Sigmoid colon (tissue), 6 donors: ENCODE measurements at regions not wholly inside any gene's neighbourhood (a gene's known extent, or its start where the extent isn't known, plus 50 kb on each side); places are given as distances from the start of the nearest gene placed in this dataset.

Experiments used
- DNase-seq: peaks from one replicate; pipeline ENCODE4 v3.0.0-alpha.2; 2019
- H3K27ac ChIP-seq, 4 donors: fragments of 200-600 bp; sonication (generic); one replicate each; pipeline ENCODE4 v1.5.1; 2016 to 2019; ENCODE audit warnings: mild to moderate bottlenecking in 1 of 4
- H3K27me3 ChIP-seq, 3 donors: fragments of 200-600 bp; sonication (generic); one replicate each; pipeline ENCODE4 v1.5.1; 2019; ENCODE audit warnings: mild to moderate bottlenecking in 1 of 3
- H3K36me3 ChIP-seq, 4 donors: fragments of 200-600 bp; sonication (generic); one replicate each; pipeline ENCODE4 v1.5.1; 2016 to 2019
- H3K4me1 ChIP-seq, 4 donors: fragments of 200-600 bp; sonication (generic); one replicate each; pipeline ENCODE4 v1.5.1; 2017 to 2019
- H3K4me3 ChIP-seq, 4 donors: fragments of 200-600 bp; sonication (generic); one replicate each; pipeline ENCODE4 v1.5.1; 2017 to 2019; ENCODE audit warnings: mild to moderate bottlenecking in 2 of 4, moderate library complexity in 1 of 4
- H3K9me3 ChIP-seq, 4 donors: fragments of 200-600 bp in 3 of 4; sonication (generic) in 3 of 4; one replicate each; pipeline versions ENCODE4 v1.5.1 to v1.6.1; 2013 to 2019
- EP300 ChIP-seq, 4 donors: sonication (generic); formaldehyde crosslinking; IDR thresholded peaks; one replicate each; pipeline ENCODE4 v1.6.1; 2017; ENCODE audit warnings: antibody characterized with exemption in 4 of 4
- POLR2A ChIP-seq, 2 donors: fragments of 450-650 bp; IDR thresholded peaks; one replicate each; pipeline ENCODE4 v1.6.1; 2016; ENCODE audit warnings: antibody characterized with exemption in 2 of 2, mild to moderate bottlenecking in 2 of 2, moderate library complexity in 2 of 2
- POLR2AphosphoS5 ChIP-seq, 4 donors: sonication (generic); formaldehyde crosslinking; IDR thresholded peaks; one replicate each; pipeline ENCODE4 v1.6.1; 2017; ENCODE audit warnings: antibody characterized with exemption in 4 of 4
- WGBS, 2 donors: extraction: QIAGEN DNeasy Blood & Tissue Kit; methylation state at CpG; one replicate each; pipeline ENCODE4 v1.1.7; 2013; 5-methylcytosine and 5-hydroxymethylcytosine counted together
- intact Hi-C: fragments of 100-400 bp; cut with DNase I; formaldehyde crosslinking; loops from one replicate; pipeline ENCODE4 v1.15.1; 2023
- TF ChIP-seq, protein P1 (sequence below), 4 experiments: fragments of 450-650 bp in 3 of 4; fragments of 200-600 bp in 1 of 4; IDR thresholded peaks; one replicate each; pipeline ENCODE4 v1.5.1; 2016 to 2019; ENCODE audit warnings: antibody characterized with exemption in 4 of 4, mild to moderate bottlenecking in 3 of 4, moderate library complexity in 2 of 4
- donor health status: healthy with polysubstance abuse.
- donor health status: healthy.

DNA sequence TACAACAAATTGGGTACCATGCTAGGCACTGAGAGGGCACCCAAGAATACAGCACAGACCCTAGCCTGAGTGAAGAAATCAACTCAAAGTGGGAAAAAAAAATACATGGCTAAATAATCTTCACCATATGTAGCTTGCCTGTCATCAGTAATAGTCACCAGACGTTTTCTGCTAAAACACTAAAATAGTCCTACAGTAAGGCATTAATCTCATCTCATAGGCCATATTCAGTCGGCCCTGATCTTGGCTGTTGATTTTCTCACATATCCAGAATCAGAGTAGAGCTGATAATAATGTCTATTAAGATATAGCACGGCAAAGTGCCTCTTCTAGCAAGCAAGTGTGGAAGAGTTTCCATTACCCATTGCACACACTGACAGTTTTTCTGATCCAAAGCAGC, 322.1 kb upstream of the SLC30A5 start:
- Histone ChIP-seq H3K4me3 (no peak overlapping the region), H3K27me3 (no peaks in the 10 kb centered on the region), H3K4me1 (no peaks in the 10 kb centered on the region), H3K36me3 (no peaks in the 10 kb centered on the region), H3K9me3 (no peaks in the 10 kb centered on the region), H3K27ac (no peak overlapping the region)
- TF ChIP-seq POLR2AphosphoS5 (IDR thresholded peaks at IDR 0.05) (no peak), POLR2A (IDR thresholded peaks at IDR 0.05) (no peak), EP300 (IDR thresholded peaks at IDR 0.05) (no peak)
- TF ChIP-seq, protein P1, sequence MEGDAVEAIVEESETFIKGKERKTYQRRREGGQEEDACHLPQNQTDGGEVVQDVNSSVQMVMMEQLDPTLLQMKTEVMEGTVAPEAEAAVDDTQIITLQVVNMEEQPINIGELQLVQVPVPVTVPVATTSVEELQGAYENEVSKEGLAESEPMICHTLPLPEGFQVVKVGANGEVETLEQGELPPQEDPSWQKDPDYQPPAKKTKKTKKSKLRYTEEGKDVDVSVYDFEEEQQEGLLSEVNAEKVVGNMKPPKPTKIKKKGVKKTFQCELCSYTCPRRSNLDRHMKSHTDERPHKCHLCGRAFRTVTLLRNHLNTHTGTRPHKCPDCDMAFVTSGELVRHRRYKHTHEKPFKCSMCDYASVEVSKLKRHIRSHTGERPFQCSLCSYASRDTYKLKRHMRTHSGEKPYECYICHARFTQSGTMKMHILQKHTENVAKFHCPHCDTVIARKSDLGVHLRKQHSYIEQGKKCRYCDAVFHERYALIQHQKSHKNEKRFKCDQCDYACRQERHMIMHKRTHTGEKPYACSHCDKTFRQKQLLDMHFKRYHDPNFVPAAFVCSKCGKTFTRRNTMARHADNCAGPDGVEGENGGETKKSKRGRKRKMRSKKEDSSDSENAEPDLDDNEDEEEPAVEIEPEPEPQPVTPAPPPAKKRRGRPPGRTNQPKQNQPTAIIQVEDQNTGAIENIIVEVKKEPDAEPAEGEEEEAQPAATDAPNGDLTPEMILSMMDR (IDR thresholded peaks at IDR 0.05), result no peak
- intact Hi-C loops, result no loop called here
- DNase-seq, result no peak
- 79 to 80% methylated on average over 3 of the region's 3 CpGs for WGBS, 2 donors

DNA sequence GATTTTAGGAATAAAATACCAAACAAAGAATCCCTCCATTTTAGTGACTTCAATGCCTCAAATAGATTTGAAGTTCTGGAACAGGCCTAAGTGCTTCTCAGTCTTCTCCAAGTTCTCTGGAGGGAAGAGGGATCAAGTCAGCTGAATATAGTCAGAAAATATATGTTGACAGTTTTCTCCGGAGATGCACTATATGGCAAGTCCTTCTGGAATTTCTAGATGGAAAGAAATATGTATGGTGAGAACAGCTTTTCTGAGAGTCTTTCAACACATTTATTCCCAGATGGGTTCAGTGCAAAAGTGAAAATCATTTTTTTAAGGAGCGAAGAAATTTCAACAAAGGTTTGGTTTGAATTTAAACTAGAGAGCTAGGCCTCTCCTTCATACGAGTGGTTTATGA, 317.4 kb upstream of the SLC30A5 start:
- WGBS, 2 donors, result 91 to 93% methylated on average over 3 of the region's 3 CpGs
- DNase-seq, result no peak
- Histone ChIP-seq H3K4me1 (no peaks in the 10 kb centered on the region), H3K36me3 (no peaks in the 10 kb centered on the region), H3K27me3 (no peaks in the 10 kb centered on the region), H3K9me3 (no peaks in the 10 kb centered on the region), H3K27ac (no peak overlapping the region), H3K4me3 (no peak overlapping the region)
- TF ChIP-seq EP300 (IDR thresholded peaks at IDR 0.05) (no peak), POLR2A (IDR thresholded peaks at IDR 0.05) (no peak), POLR2AphosphoS5 (IDR thresholded peaks at IDR 0.05) (no peak)
- TF ChIP-seq, protein P1 (IDR thresholded peaks at IDR 0.05), result no peak
- intact Hi-C loops, result no loop called here

DNA sequence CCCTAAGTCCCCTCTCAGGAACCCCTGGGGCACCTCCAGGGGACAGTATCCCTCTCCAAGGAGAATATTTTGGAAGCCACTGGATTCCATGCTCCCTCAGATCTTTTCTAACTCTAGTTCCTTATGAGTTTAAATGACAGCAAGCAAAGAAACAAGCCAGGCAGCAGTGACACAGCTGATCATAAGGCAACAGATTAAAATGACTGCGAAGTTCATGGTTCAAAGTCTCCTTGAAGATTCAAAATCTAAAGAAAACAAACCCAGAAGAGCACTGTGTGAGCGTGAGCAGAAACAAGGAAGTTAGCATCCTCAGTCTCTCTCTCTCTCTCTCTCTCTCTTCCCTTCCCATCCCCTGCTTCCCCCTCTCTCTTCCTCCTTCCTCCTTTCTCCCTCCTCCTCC, 316.7 kb upstream of the SLC30A5 start:
- Histone ChIP-seq H3K4me1 (no peaks in the 10 kb centered on the region), H3K27me3 (no peaks in the 10 kb centered on the region), H3K27ac (no peak overlapping the region), H3K9me3 (no peaks in the 10 kb centered on the region), H3K36me3 (no peaks in the 10 kb centered on the region), H3K4me3 (no peak overlapping the region)
- intact Hi-C loops, result no loop called here
- no peak for TF ChIP-seq POLR2AphosphoS5 (IDR thresholded peaks at IDR 0.05)
- TF ChIP-seq, protein P1 (IDR thresholded peaks at IDR 0.05), result no peak
- no peak for TF ChIP-seq EP300 (IDR thresholded peaks at IDR 0.05)
- no peak for TF ChIP-seq POLR2A (IDR thresholded peaks at IDR 0.05)
- no peak for DNase-seq
- 16 to 71% methylated on average over 2 of the region's 2 CpGs for WGBS, 2 donors

DNA sequence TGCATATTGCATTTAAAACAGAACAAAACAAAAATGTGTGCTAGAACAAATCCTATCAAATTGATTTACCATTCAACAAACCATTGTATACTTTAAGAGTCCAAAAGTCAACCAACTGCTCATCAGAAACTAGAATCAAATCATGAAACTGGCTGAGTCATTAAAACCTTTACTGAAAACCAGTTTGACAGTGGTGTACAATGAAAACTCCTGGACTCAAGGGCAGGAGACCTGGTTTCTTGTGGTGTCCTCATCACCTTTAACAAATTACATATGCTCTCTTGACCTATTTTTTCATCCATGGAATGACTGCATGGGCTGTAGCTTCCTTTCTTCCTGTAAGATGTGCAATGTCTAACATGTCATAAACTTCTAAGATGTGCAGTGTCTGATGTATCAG, 315.3 kb upstream of the SLC30A5 start:
- no peak for TF ChIP-seq POLR2A (IDR thresholded peaks at IDR 0.05)
- no peak for TF ChIP-seq EP300 (IDR thresholded peaks at IDR 0.05)
- TF ChIP-seq, protein P1 (IDR thresholded peaks at IDR 0.05), result no peak
- no peak for TF ChIP-seq POLR2AphosphoS5 (IDR thresholded peaks at IDR 0.05)
- Histone ChIP-seq H3K27ac (no peak overlapping the region), H3K9me3 (no peaks in the 10 kb centered on the region), H3K4me1 (no peaks in the 10 kb centered on the region), H3K27me3 (no peaks in the 10 kb centered on the region), H3K36me3 (no peaks in the 10 kb centered on the region), H3K4me3 (no peak overlapping the region)
- no peak for DNase-seq
- intact Hi-C loops, result no loop called here

DNA sequence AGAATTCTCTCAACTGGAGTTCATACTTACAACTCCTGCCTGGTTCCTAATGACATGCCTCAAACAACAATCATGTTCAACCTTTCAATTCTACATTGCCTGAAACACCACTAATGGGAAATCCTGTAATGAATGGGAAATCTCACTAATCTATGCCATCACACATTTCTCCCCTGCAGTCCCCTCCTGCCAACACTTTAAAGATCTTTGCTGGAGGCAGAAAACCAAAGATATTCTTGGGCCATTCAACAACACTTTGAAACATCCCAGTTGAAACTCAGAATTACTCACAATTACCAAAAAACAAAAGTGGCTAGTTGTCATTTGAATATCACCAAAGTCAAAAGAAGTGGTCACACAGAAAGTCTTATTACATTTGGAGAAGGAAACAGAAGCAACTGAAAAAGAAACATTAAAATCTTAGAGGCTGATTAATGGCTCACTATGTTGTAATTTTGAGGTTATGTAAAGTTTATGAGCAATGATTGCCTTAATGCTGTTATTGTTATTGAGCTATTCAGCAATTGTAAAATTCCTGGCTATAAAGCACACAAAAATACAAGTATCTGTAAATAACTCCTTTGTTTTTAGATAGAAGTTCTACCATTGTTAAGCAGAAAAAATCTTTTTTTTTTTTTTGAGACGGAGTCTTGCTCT, 313.4 kb upstream of the SLC30A5 start:
- no peak overlapping the region for H3K27ac ChIP-seq
- no peaks in the 10 kb centered on the region for H3K4me1 ChIP-seq
- intact Hi-C loops, result no loop called here
- H3K9me3 ChIP-seq, result no peaks in the 10 kb centered on the region
- H3K4me3 ChIP-seq, result no peak overlapping the region
- DNase-seq, result no peak
- no peaks in the 10 kb centered on the region for H3K27me3 ChIP-seq
- no peaks in the 10 kb centered on the region for H3K36me3 ChIP-seq
- 66 to 75% methylated on average over 1 of the region's 1 CpG for WGBS, 2 donors
- TF ChIP-seq POLR2AphosphoS5 (IDR thresholded peaks at IDR 0.05), result no peak
- TF ChIP-seq POLR2A (IDR thresholded peaks at IDR 0.05), result no peak
- TF ChIP-seq, protein P1 (IDR thresholded peaks at IDR 0.05), result no peak
- no peak for TF ChIP-seq EP300 (IDR thresholded peaks at IDR 0.05)
